Suprapubic skin (tissue), 4 donors: ENCODE measurements at regions not wholly inside any gene's neighbourhood (a gene's known extent, or its start where the extent isn't known, plus 50 kb on each side); places are given as distances from the start of the nearest gene placed in this dataset.

Experiments
- DNase-seq, 2 donors: peaks; one replicate each; pipeline ENCODE4 v3.0.0-alpha.2; 2019; ENCODE audit warnings: low spot score in 2 of 2
- H3K27ac ChIP-seq: fragments of 200-600 bp; sonication (generic); one replicate; pipeline ENCODE4 v1.5.1; 2019
- H3K27me3 ChIP-seq: fragments of 200-600 bp; sonication (generic); one replicate; pipeline ENCODE4 v1.5.1; 2019
- H3K36me3 ChIP-seq: fragments of 200-600 bp; sonication (generic); one replicate; pipeline ENCODE4 v1.5.1; 2019
- H3K4me1 ChIP-seq: fragments of 200-600 bp; sonication (generic); one replicate; pipeline ENCODE4 v1.5.1; 2019
- H3K4me3 ChIP-seq: fragments of 200-600 bp; sonication (generic); one replicate; pipeline ENCODE4 v1.5.1; 2019; ENCODE audit warnings: mild to moderate bottlenecking
- H3K9me3 ChIP-seq: fragments of 200-600 bp; sonication (generic); one replicate; pipeline ENCODE4 v1.5.1; 2019
- EP300 ChIP-seq: sonication (generic); formaldehyde crosslinking; IDR thresholded peaks from one replicate; pipeline ENCODE4 v1.6.1; 2017; ENCODE audit warnings: antibody characterized with exemption
- POLR2A ChIP-seq, 2 donors: fragments of 450-650 bp; IDR thresholded peaks; one replicate each; pipeline ENCODE4 v1.6.1; 2017; ENCODE audit warnings: antibody characterized with exemption in 2 of 2, mild to moderate bottlenecking in 2 of 2, moderate library complexity in 2 of 2
- POLR2AphosphoS5 ChIP-seq, 3 donors: sonication (generic); formaldehyde crosslinking; IDR thresholded peaks; one replicate each; pipeline ENCODE4 v1.6.1; 2017; ENCODE audit warnings: antibody characterized with exemption in 3 of 3
- WGBS: methylation state at CpG from one replicate; pipeline ENCODE4 v1.1.5; 2018; 5-methylcytosine and 5-hydroxymethylcytosine counted together
- TF ChIP-seq, protein P1 (sequence below), 2 donors: fragments of 200-600 bp in 1 of 2; fragments of 450-650 bp in 1 of 2; sonication (generic) in 1 of 2; IDR thresholded peaks; one replicate each; pipeline ENCODE4 v1.5.1; 2016 to 2019; ENCODE audit warnings: antibody characterized with exemption in 2 of 2, mild to moderate bottlenecking in 1 of 2, moderate library complexity in 1 of 2

DNA sequence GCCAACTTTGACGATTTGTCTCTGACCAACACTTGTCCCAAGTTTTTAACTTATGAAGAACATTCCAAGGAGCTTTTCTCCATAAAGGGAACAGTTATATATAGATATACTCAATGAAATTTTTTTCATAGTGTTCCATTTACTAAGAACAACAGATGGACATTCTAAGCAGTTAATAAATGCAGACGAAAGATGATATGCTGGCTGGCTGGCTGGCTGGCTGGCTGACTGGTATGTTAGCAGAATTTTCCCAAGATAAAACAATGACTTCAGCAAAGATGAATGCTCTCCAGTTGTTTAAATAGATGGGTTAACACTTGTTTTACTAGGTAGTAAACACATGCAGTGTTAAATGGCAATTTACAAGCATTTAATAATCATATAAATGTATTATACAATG lies 62.2 kb downstream of the SPANXN3 start:
- H3K4me3 ChIP-seq: no peak overlapping the region
- WGBS: 59% methylated on average over 2 of the region's 2 CpGs
- no peaks in the 10 kb centered on the region for H3K9me3 ChIP-seq
- DNase-seq: no peak
- no peaks in the 10 kb centered on the region for H3K36me3 ChIP-seq
- no peaks in the 10 kb centered on the region for H3K4me1 ChIP-seq
- TF ChIP-seq POLR2A (IDR thresholded peaks at IDR 0.05) (no peak), EP300 (no peak), POLR2AphosphoS5 (IDR thresholded peaks at IDR 0.05) (no peak)
- TF ChIP-seq, protein P1, sequence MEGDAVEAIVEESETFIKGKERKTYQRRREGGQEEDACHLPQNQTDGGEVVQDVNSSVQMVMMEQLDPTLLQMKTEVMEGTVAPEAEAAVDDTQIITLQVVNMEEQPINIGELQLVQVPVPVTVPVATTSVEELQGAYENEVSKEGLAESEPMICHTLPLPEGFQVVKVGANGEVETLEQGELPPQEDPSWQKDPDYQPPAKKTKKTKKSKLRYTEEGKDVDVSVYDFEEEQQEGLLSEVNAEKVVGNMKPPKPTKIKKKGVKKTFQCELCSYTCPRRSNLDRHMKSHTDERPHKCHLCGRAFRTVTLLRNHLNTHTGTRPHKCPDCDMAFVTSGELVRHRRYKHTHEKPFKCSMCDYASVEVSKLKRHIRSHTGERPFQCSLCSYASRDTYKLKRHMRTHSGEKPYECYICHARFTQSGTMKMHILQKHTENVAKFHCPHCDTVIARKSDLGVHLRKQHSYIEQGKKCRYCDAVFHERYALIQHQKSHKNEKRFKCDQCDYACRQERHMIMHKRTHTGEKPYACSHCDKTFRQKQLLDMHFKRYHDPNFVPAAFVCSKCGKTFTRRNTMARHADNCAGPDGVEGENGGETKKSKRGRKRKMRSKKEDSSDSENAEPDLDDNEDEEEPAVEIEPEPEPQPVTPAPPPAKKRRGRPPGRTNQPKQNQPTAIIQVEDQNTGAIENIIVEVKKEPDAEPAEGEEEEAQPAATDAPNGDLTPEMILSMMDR (IDR thresholded peaks at IDR 0.05): no peak
- no peaks in the 10 kb centered on the region for H3K27me3 ChIP-seq
- H3K27ac ChIP-seq: no peak overlapping the region

GRCh38 chrX:143437439-143437838 lies 79.8 kb downstream of the SPANXN3 start:
- Histone ChIP-seq H3K27ac (no peak overlapping the region), H3K4me3 (no peak overlapping the region), H3K4me1 (no peaks in the 10 kb centered on the region), H3K9me3 (no peaks in the 10 kb centered on the region), H3K36me3 (no peaks in the 10 kb centered on the region), H3K27me3 (no peaks in the 10 kb centered on the region)
- DNase-seq: no peak
- no peak for TF ChIP-seq POLR2AphosphoS5 (IDR thresholded peaks at IDR 0.05)
- no peak for TF ChIP-seq POLR2A (IDR thresholded peaks at IDR 0.05)
- WGBS: 17% methylated on average over 7 of the region's 7 CpGs

GRCh38 chrX:143435916-143436315 lies 81.4 kb downstream of the SPANXN3 start:
- H3K27ac ChIP-seq: no peak overlapping the region
- WGBS: 77% methylated on average over 2 of the region's 2 CpGs
- TF ChIP-seq POLR2A (IDR thresholded peaks at IDR 0.05) (no peak), POLR2AphosphoS5 (IDR thresholded peaks at IDR 0.05) (no peak), EP300 (no peak)
- TF ChIP-seq, protein P1 (IDR thresholded peaks at IDR 0.05): no peak
- H3K4me3 ChIP-seq: no peak overlapping the region
- no peaks in the 10 kb centered on the region for H3K27me3 ChIP-seq
- H3K36me3 ChIP-seq: no peaks in the 10 kb centered on the region
- no peaks in the 10 kb centered on the region for H3K4me1 ChIP-seq
- H3K9me3 ChIP-seq: no peaks in the 10 kb centered on the region
- DNase-seq: no peak

GRCh38 chrX:143429811-143430210 lies 87.5 kb downstream of the SPANXN3 start:
- TF ChIP-seq, protein P1 (IDR thresholded peaks at IDR 0.05): no peak
- H3K4me1 ChIP-seq: no peaks in the 10 kb centered on the region
- H3K36me3 ChIP-seq: no peaks in the 10 kb centered on the region
- no peaks in the 10 kb centered on the region for H3K9me3 ChIP-seq
- H3K27me3 ChIP-seq: no peaks in the 10 kb centered on the region
- no peak overlapping the region for H3K27ac ChIP-seq
- WGBS: 58% methylated on average over 4 of the region's 4 CpGs
- no peak for DNase-seq
- H3K4me3 ChIP-seq: no peak overlapping the region

DNA sequence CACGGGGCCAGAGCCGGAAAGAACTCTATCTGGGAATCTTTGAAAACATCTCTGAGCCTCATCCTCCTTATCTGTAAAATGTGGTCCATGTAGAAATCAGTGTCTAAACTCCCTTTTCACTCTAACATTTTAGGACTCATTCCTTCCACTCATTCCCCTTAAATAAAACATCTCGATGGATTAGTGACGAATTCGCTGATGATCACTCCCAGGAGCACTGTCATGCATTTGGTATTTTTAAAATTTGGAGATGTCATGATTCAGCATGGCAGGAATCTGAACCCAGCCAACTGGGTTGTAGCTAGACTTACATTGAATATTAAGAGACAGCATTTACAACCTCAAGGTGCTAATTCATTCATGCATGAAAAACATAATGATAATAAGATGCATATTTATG lies 88.1 kb downstream of the SPANXN3 start:
- 76% methylated on average over 5 of the region's 5 CpGs for WGBS

GRCh38 chrX:143401160-143401559 lies 116.1 kb downstream of the SPANXN3 start:
- DNase-seq: no peak
- Histone ChIP-seq H3K9me3 (no peaks in the 10 kb centered on the region), H3K27ac (no peak overlapping the region), H3K4me3 (no peak overlapping the region), H3K27me3 (no peaks in the 10 kb centered on the region), H3K36me3 (no peaks in the 10 kb centered on the region), H3K4me1 (no peaks in the 10 kb centered on the region)
- no peak for TF ChIP-seq EP300
- TF ChIP-seq, protein P1 (IDR thresholded peaks at IDR 0.05): no peak
- TF ChIP-seq POLR2A (IDR thresholded peaks at IDR 0.05): no peak
- no peak for TF ChIP-seq POLR2AphosphoS5 (IDR thresholded peaks at IDR 0.05)
- 72% methylated on average over 6 of the region's 6 CpGs for WGBS

More for the DNA sequence above, 88.1 kb downstream of the SPANXN3 start:
- no peak overlapping the region for H3K27ac ChIP-seq
- H3K36me3 ChIP-seq: no peaks in the 10 kb centered on the region
- H3K4me1 ChIP-seq: no peaks in the 10 kb centered on the region
- no peak overlapping the region for H3K4me3 ChIP-seq
- no peaks in the 10 kb centered on the region for H3K9me3 ChIP-seq
- H3K27me3 ChIP-seq: no peaks in the 10 kb centered on the region
- no peak for TF ChIP-seq EP300
- no peak for TF ChIP-seq POLR2A (IDR thresholded peaks at IDR 0.05)
- no peak for TF ChIP-seq POLR2AphosphoS5 (IDR thresholded peaks at IDR 0.05)
- TF ChIP-seq, protein P1 (IDR thresholded peaks at IDR 0.05): no peak
- DNase-seq: no peak
